ENCODE measurements at regions not wholly inside any gene's neighbourhood (a gene's known extent, or its start where the extent isn't known, plus 50 kb on each side); places are given as distances from the start of the nearest gene placed in this dataset.
"Not testable (repeated sequence)": the region's sequence is repeated elsewhere in the genome, so short reads cannot be mapped to it uniquely, and the experiment has no call there.

- DNase-seq = no peak
- TF ChIP-seq CTCF (IDR thresholded peaks at IDR 0.05) = no peak
- no peaks in the 10 kb centered on the region for H3K27me3 Mint-ChIP-seq (ENCODE audit: insufficient read depth)
- peaks cover 23% of the 10 kb centered on the region for H3K9me3 Mint-ChIP-seq
- no peaks in the 10 kb centered on the region for H3K36me3 Mint-ChIP-seq (ENCODE audit: low read depth)
- no peaks in the 10 kb centered on the region for H3K4me1 Mint-ChIP-seq (ENCODE audit: low read depth)
- no peak overlapping the region for H3K27ac Mint-ChIP-seq
- no peak overlapping the region for H3K4me3 Mint-ChIP-seq
These were observed 516.6 kb upstream of the ROBO2 start for GRCh38 chr3:76523337-76523736.

DNA sequence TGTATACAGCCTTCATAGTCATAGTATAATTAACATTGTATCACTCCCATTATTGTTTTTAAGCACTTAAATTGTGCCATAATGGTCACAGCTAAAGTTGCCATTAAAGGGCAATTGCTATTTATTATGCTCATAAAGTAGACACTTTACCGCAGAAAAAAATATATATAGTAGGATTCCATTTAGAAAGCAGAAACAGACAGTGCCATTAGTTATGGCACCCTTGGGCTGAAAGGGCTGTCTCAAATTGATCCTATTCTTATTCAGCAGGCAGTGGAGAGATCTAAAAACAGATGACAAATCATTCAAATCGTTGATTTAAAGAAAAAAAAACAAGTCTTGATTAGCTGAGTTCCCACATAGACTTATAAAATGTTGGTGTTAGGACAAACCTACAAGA lies 514.2 kb upstream of the ROBO2 start:
- no peaks in the 10 kb centered on the region for H3K36me3 Mint-ChIP-seq (ENCODE audit: low read depth)
- TF ChIP-seq CTCF (IDR thresholded peaks at IDR 0.05) = no peak
- no peak overlapping the region for H3K4me3 Mint-ChIP-seq
- DNase-seq = no peak
- no peaks in the 10 kb centered on the region for H3K27me3 Mint-ChIP-seq (ENCODE audit: insufficient read depth)
- H3K4me1 Mint-ChIP-seq (ENCODE audit: low read depth) = no peaks in the 10 kb centered on the region
- peaks cover 14% of the 10 kb centered on the region for H3K9me3 Mint-ChIP-seq
- no peak overlapping the region for H3K27ac Mint-ChIP-seq

DNA sequence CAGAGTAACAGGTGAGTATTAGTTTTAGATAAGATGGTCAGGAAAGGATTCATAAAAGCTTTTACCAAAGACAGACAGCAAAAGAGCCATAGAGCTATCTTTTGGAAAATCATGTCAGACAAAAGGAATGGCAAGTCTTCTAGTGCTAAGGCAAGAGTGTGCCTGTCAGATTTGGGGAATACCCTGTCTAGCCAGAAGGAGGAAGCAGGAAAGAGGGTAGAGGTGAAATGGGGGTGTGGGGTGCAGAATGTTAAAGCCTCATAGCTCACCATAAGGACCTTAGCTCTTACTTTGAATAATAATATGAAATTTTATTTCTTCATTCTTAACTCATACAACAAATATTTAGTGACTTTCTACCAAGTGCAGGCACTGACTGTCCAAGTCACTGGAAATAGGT lies 512.1 kb upstream of the ROBO2 start:
- no peaks in the 10 kb centered on the region for H3K36me3 Mint-ChIP-seq (ENCODE audit: low read depth)
- no peaks in the 10 kb centered on the region for H3K27me3 Mint-ChIP-seq (ENCODE audit: insufficient read depth)
- H3K4me3 Mint-ChIP-seq = no peak overlapping the region
- H3K9me3 Mint-ChIP-seq = peaks cover 22% of the 10 kb centered on the region
- no peak overlapping the region for H3K27ac Mint-ChIP-seq
- DNase-seq = no peak
- no peak for TF ChIP-seq CTCF (IDR thresholded peaks at IDR 0.05)
- H3K4me1 Mint-ChIP-seq (ENCODE audit: low read depth) = no peaks in the 10 kb centered on the region

DNA sequence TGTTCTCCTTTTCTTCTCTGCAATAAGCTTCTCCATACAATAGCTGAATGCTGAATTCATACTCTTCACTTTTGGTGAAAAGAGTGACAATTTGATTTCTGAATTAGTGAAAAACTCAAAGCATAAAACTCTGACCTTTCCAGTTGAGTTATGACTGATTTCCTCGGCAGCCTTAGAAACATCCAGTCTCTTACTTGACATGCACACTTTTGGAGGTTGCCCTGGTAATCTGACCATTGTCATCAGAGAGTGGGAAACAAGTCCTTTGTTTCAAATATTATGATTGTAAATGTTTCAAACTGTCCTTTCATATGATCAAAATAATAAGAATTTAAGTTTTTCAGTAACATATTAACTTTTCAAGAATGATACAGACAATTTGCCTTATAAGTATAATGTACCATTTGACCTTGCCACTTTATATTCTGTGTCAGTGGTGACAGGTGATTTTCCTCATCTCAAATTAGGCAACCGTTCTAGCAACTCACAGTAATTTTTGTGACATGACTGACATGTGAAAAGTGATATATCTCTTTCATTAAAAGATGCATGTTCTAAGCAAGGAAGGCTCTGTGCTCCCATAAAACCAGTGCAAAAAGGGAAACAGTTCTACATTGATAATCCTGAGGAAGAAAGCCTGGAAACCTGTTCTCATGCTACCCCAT lies 507.6 kb upstream of the ROBO2 start:
- no peak for DNase-seq
- no peaks in the 10 kb centered on the region for H3K36me3 Mint-ChIP-seq (ENCODE audit: low read depth)
- no peak for TF ChIP-seq CTCF (IDR thresholded peaks at IDR 0.05)
- no peaks in the 10 kb centered on the region; the same call in 1 of the 2 replicates for H3K27me3 Mint-ChIP-seq (ENCODE audit: insufficient read depth)
- peaks cover 41% of the 10 kb centered on the region for H3K9me3 Mint-ChIP-seq
- no peak overlapping the region for H3K27ac Mint-ChIP-seq
- no peak overlapping the region for H3K4me3 Mint-ChIP-seq
- no peaks in the 10 kb centered on the region for H3K4me1 Mint-ChIP-seq (ENCODE audit: low read depth)

DNA sequence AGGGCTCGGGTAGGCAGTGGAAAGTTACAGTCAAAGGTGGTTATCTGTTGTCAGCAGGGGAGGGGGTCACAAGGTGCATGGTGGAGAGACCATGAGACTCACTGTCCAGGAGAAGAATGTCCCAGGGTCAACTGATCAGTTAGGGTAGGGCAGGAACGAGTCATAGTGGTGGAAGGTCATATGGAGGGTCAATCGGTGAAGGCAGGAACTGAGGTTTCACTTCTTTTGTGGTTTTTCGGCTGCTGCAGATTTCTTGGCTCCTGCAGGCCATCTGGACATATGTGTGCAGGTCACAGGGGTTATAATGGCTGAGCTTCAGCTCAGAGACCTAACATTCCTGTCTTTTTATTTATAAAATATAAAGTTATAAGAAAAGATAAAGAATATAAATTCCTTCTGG lies 506.2 kb upstream of the ROBO2 start:
- H3K27me3 Mint-ChIP-seq (ENCODE audit: insufficient read depth); H3K4me1 Mint-ChIP-seq (ENCODE audit: low read depth); H3K36me3 Mint-ChIP-seq (ENCODE audit: low read depth); DNase-seq; H3K27ac Mint-ChIP-seq; H3K4me3 Mint-ChIP-seq: not testable (repeated sequence)
- H3K9me3 Mint-ChIP-seq = peaks cover 43% of the 10 kb centered on the region

- H3K4me3 Mint-ChIP-seq; H3K36me3 Mint-ChIP-seq (ENCODE audit: low read depth); DNase-seq; H3K27ac Mint-ChIP-seq; H3K27me3 Mint-ChIP-seq (ENCODE audit: insufficient read depth); H3K4me1 Mint-ChIP-seq (ENCODE audit: low read depth): not testable (repeated sequence)
- H3K9me3 Mint-ChIP-seq = peaks cover 49% of the 10 kb centered on the region
These were observed 502.0 kb upstream of the ROBO2 start for GRCh38 chr3:76537857-76538256.

DNA sequence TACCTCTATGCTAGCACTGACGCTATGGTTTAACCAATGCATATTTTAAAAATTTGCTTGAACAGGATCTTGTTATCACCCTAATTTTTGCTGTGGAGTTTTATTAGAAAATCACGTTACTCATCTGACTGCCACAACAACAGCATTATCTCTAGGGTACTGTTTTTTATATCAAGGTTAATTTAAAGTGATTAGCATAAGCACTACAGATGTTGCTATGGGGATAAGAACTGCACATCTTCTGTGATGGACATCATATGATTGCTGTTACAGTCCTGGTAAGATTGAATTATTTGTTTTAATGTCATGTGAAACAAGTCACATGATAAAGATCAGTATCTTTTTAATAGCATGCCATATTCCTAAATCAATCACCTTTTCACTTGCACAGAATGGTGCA lies 492.2 kb upstream of the ROBO2 start:
- H3K9me3 Mint-ChIP-seq = peaks cover 32% of the 10 kb centered on the region
- H3K4me3 Mint-ChIP-seq = no peak overlapping the region
- no peaks in the 10 kb centered on the region; the same call in 1 of the 2 replicates for H3K36me3 Mint-ChIP-seq (ENCODE audit: low read depth)
- DNase-seq = no peak
- no peaks in the 10 kb centered on the region for H3K27me3 Mint-ChIP-seq (ENCODE audit: insufficient read depth)
- H3K27ac Mint-ChIP-seq = no peak overlapping the region
- no peak for TF ChIP-seq CTCF (IDR thresholded peaks at IDR 0.05)
- no peaks in the 10 kb centered on the region for H3K4me1 Mint-ChIP-seq (ENCODE audit: low read depth)

Measured in HFFc6 (cell line).